GM12891 (cell line): ENCODE measurements at regions not wholly inside any gene's neighbourhood (a gene's known extent, or its start where the extent isn't known, plus 50 kb on each side); places are given as distances from the start of the nearest gene placed in this dataset.

Experiments used
- DNase-seq: peaks from one replicate; pipeline ENCODE4 v3.0.0; 2011; ENCODE audit warnings: low spot score; ENCODE audit not compliant: insufficient read length
- FAIRE-seq: peaks from 2 replicates; lab custom pipeline; 2011; peaks lifted over from hg19 to GRCh38; lab: Jason Lieb, UNC
- PAX5 ChIP-seq: IDR thresholded peaks from 2 replicates; pipeline ENCODE4 v1.6.1; 2011; ENCODE audit warnings: low read length, moderate library complexity, mild to moderate bottlenecking; ENCODE audit not compliant: insufficient read depth, severe bottlenecking
- POLR2A ChIP-seq: IDR thresholded peaks from 2 replicates; pipeline ENCODE4 v1.6.1; 2011; ENCODE audit warnings: low read depth, low read length, control low read depth
- POLR2AphosphoS5 ChIP-seq: IDR thresholded peaks from 2 replicates; pipeline ENCODE4 v1.6.1; 2011; ENCODE audit warnings: low read depth, low read length, control low read depth
- POU2F2 ChIP-seq: IDR thresholded peaks from 2 replicates; pipeline ENCODE4 v1.6.1; 2011; ENCODE audit warnings: low read depth, mild to moderate bottlenecking, control low read depth, low read length, moderate library complexity
- SPI1 ChIP-seq: IDR thresholded peaks from 2 replicates; pipeline ENCODE4 v1.6.1; 2011; ENCODE audit warnings: low read depth, low read length, control low read depth
- TAF1 ChIP-seq: IDR thresholded peaks from 2 replicates; pipeline ENCODE4 v1.6.1; 2011; ENCODE audit warnings: low read depth, low read length, control low read depth

GRCh38 chr2:196276421-196276820 is 105.0 kb upstream of the STK17B start:
- FAIRE-seq (peak; percentile 78), DNase-seq (no peak)
- TF ChIP-seq PAX5 (no peak), POU2F2 (no peak), SPI1 (no peak), TAF1 (no peak), POLR2AphosphoS5 (no peak), POLR2A (no peak)

- TF ChIP-seq SPI1 (peak; percentile 69), POLR2AphosphoS5 (no peak)
- DNase-seq (peak; percentile 28), FAIRE-seq (peak; percentile 38)
Observed at GRCh38 chr2:196277002-196277401, 105.6 kb upstream of the STK17B start.

GRCh38 chr2:196278491-196278911 is 107.1 kb upstream of the STK17B start:
- DNase-seq (no peak), FAIRE-seq (no peak)
- no peak for TF ChIP-seq TAF1
- TF ChIP-seq POLR2AphosphoS5, result no peak
- TF ChIP-seq POU2F2, result no peak
- no peak for TF ChIP-seq SPI1
- no peak for TF ChIP-seq PAX5
- TF ChIP-seq POLR2A, result no peak

GRCh38 chr2:196279541-196279940 is 108.2 kb upstream of the STK17B start:
- TF ChIP-seq SPI1, result no peak
- no peak for TF ChIP-seq POLR2A
- TF ChIP-seq PAX5, result no peak
- TF ChIP-seq POU2F2, result no peak
- TF ChIP-seq TAF1, result no peak
- no peak for TF ChIP-seq POLR2AphosphoS5
- no peak for DNase-seq
- FAIRE-seq, result no peak

GRCh38 chr2:196284144-196284844 is 112.9 kb upstream of the STK17B start:
- TF ChIP-seq POLR2A (no peak), SPI1 (no peak), POLR2AphosphoS5 (no peak), POU2F2 (no peak), PAX5 (no peak), TAF1 (no peak)
- FAIRE-seq (peak; percentile 20), DNase-seq (no peak)

GRCh38 chr2:196284866-196285557 is 113.6 kb upstream of the STK17B start:
- FAIRE-seq (no peak), DNase-seq (no peak)
- TF ChIP-seq POLR2AphosphoS5 (no peak), PAX5 (no peak), POU2F2 (no peak), TAF1 (no peak), SPI1 (no peak), POLR2A (no peak)

GRCh38 chr2:196286821-196287220 is 115.4 kb upstream of the STK17B start:
- no peak for DNase-seq
- no peak for TF ChIP-seq POU2F2
- no peak for TF ChIP-seq POLR2A
- TF ChIP-seq SPI1, result no peak
- peak; percentile 66 for FAIRE-seq

- TF ChIP-seq POLR2AphosphoS5 (no peak), POLR2A (no peak)
- DNase-seq (no peak), FAIRE-seq (no peak)
Observed at GRCh38 chr2:196287523-196287922, 116.1 kb upstream of the STK17B start.

GRCh38 chr2:196288006-196288538 is 116.7 kb upstream of the STK17B start:
- DNase-seq, result no peak
- peak; percentile 72 for FAIRE-seq
- TF ChIP-seq PAX5 (no peak), TAF1 (no peak), SPI1 (no peak)

- no peak for DNase-seq
- TF ChIP-seq POU2F2, result peak; percentile 46; the same call in 1 of the 2 replicates
- no peak for TF ChIP-seq TAF1
- FAIRE-seq, result peak; percentile 84
Observed at GRCh38 chr2:196289000-196289399, 117.6 kb upstream of the STK17B start.
